ENCODE measurements at regions not wholly inside any gene's neighbourhood (a gene's known extent, or its start where the extent isn't known, plus 50 kb on each side); places are given as distances from the start of the nearest gene placed in this dataset.

DNA sequence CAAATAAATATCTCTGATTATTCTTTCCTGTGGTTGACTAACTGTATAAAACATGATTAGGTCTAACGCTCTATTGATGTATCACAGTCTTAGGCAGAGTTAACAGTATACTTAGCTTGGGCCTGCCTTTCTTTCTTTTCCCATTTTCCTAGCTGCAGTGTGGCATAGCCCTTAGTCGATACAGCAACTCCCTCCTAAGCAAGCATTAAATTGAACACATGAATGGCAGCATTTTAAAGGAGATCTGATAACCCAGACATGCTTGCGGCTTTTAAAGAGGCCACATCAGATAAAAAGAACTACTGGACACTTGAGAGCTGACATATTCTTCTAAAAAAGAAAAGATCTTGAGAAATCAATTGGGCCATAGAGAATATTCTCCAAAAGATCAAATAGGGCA lies 312.0 kb upstream of the TMPRSS15 start:
- intact Hi-C loops (cut with micrococcal nuclease), result loop anchor here (10.0 kb wide), 1 partner anchor 191 kb away; no protein-coding TSS in a partner anchor
- Histone ChIP-seq H3K36me3 (ENCODE audit: control insufficient read depth in 2 of 2, extremely low read depth in 1 of 2, insufficient read depth in 2 of 2, low read length in 2 of 2) (no peaks in the 10 kb centered on the region), H2AFZ (ENCODE audit: low read depth, low read length) (no peak overlapping the region), H3K4me2 (ENCODE audit: insufficient read depth, low read length) (no peak overlapping the region), H3K27ac (ENCODE audit: insufficient read depth, low read depth, low read length) (no peak overlapping the region), H3K9ac (replicated peaks; ENCODE audit: extremely low read depth, insufficient read depth, low read length) (no peak overlapping the region), H3K4me3 (replicated peaks in 1 of 3; ENCODE audit: insufficient read depth in 1 of 3, low read depth in 1 of 3, low read length in 3 of 3) (no peak overlapping the region), H3K4me1 (ENCODE audit: control insufficient read depth, extremely low read depth, insufficient read depth, low read length) (peaks cover 4% of the 10 kb centered on the region), H3K79me2 (ENCODE audit: control insufficient read depth, insufficient read depth, low read length) (no peaks in the 10 kb centered on the region), H4K20me1 (replicated peaks; ENCODE audit: control insufficient read depth, extremely low read depth, insufficient read depth, low read length) (no peaks in the 10 kb centered on the region), H3K9me1 (replicated peaks; ENCODE audit: control insufficient read depth, extremely low read depth, insufficient read depth, low read length) (no peaks in the 10 kb centered on the region), H3K27me3 (ENCODE audit: control insufficient read depth in 2 of 2, insufficient read depth in 2 of 2, low read length in 2 of 2) (no peaks in the 10 kb centered on the region), H3K9me3 (replicated peaks; ENCODE audit: control insufficient read depth, insufficient read depth, low read length) (no peaks in the 10 kb centered on the region)
- POLR2A ChIA-PET, result no interaction called here
- no TSS peak for BruUV-seq (replicated peaks)
- CTCF ChIA-PET, result no interaction called here
- dilution Hi-C loops (cut with MboI; ENCODE audit: extremely low pct_ligation_motif_present, low sequenced_read_pairs), result no loop called here
- no peak for FAIRE-seq
- no peak for DNase-seq (ENCODE audit: low read depth, low spot score)
- TF ChIP-seq EZH2 (IDR thresholded peaks at IDR 0.05; ENCODE audit: borderline replicate concordance, low read depth, low read length, severe bottlenecking), result no peak
- TF ChIP-seq GATA2 (IDR thresholded peaks at IDR 0.05; ENCODE audit: insufficient read depth, insufficient read length, low read depth, low read length), result no peak
- TF ChIP-seq POLR2A (IDR thresholded peaks at IDR 0.05; ENCODE audit: low read depth, low read length), result no peak
- TF ChIP-seq JUN (IDR thresholded peaks at IDR 0.05; ENCODE audit: borderline replicate concordance, insufficient read depth, insufficient read length, low read depth), result no peak
- no peak for TF ChIP-seq POLR2AphosphoS5 (IDR thresholded peaks at IDR 0.05; ENCODE audit: insufficient read depth, low read depth, low read length)
- no peak for TF ChIP-seq CTCF (IDR thresholded peaks at IDR 0.05; ENCODE audit: extremely low read depth in 1 of 2, insufficient read depth in 1 of 2, low read depth in 1 of 2, low read length in 2 of 2)
- TF ChIP-seq FOS (IDR thresholded peaks at IDR 0.05; ENCODE audit: borderline replicate concordance, insufficient read depth, low read length), result no peak
- TF ChIP-seq MYC (IDR thresholded peaks at IDR 0.05; ENCODE audit: low read depth, low read length), result no peak
- TF ChIP-seq, protein P1, sequence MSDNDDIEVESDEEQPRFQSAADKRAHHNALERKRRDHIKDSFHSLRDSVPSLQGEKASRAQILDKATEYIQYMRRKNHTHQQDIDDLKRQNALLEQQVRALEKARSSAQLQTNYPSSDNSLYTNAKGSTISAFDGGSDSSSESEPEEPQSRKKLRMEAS (IDR thresholded peaks at IDR 0.05; ENCODE audit: insufficient read depth, insufficient read length), result no peak

Data from endothelial cell of umbilical vein (primary cell).